ENCODE measurements at regions not wholly inside any gene's neighbourhood (a gene's known extent, or its start where the extent isn't known, plus 50 kb on each side); places are given as distances from the start of the nearest gene placed in this dataset.

GRCh38 chr6:122214605-122215318 is 184.7 kb upstream of the HSF2 start:
- DNase-seq (no peak), ATAC-seq (no peak)
- no peak overlapping the region for H3K27ac ChIP-seq
- no peak overlapping the region for H3K4me3 ChIP-seq
- TF ChIP-seq, protein P1, sequence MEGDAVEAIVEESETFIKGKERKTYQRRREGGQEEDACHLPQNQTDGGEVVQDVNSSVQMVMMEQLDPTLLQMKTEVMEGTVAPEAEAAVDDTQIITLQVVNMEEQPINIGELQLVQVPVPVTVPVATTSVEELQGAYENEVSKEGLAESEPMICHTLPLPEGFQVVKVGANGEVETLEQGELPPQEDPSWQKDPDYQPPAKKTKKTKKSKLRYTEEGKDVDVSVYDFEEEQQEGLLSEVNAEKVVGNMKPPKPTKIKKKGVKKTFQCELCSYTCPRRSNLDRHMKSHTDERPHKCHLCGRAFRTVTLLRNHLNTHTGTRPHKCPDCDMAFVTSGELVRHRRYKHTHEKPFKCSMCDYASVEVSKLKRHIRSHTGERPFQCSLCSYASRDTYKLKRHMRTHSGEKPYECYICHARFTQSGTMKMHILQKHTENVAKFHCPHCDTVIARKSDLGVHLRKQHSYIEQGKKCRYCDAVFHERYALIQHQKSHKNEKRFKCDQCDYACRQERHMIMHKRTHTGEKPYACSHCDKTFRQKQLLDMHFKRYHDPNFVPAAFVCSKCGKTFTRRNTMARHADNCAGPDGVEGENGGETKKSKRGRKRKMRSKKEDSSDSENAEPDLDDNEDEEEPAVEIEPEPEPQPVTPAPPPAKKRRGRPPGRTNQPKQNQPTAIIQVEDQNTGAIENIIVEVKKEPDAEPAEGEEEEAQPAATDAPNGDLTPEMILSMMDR (IDR thresholded peaks at IDR 0.05) = no peak
- no peaks in the 10 kb centered on the region for H3K9me3 ChIP-seq
- H3K36me3 ChIP-seq = no peaks in the 10 kb centered on the region
- H3K4me1 ChIP-seq = no peaks in the 10 kb centered on the region
- WGBS, 2 donors = 66 to 70% methylated on average over 3 of the region's 3 CpGs
- intact Hi-C loops (cut with DNase I) = no loop called here
- H3K27me3 ChIP-seq = no peaks in the 10 kb centered on the region

- Histone ChIP-seq H3K4me1 (peaks cover 0 to 5% (median 0%) of the 10 kb centered on the region in 9 donors), H3K36me3 (no peaks in the 10 kb centered on the region), H3K4me3 (no peak overlapping the region), H3K27me3 (no peaks in the 10 kb centered on the region), H3K9me3 (no peaks in the 10 kb centered on the region), H3K27ac (no peak overlapping the region)
- DNase-seq = no peak
- intact Hi-C loops (cut with DNase I) = no loop called here
- no peak for ATAC-seq
- WGBS, 2 donors = 82 to 86% methylated on average over 2 of the region's 2 CpGs
- TF ChIP-seq, protein P1 (IDR thresholded peaks at IDR 0.05) = no peak
These were observed 179.2 kb upstream of the HSF2 start for GRCh38 chr6:122220254-122220653.

DNA sequence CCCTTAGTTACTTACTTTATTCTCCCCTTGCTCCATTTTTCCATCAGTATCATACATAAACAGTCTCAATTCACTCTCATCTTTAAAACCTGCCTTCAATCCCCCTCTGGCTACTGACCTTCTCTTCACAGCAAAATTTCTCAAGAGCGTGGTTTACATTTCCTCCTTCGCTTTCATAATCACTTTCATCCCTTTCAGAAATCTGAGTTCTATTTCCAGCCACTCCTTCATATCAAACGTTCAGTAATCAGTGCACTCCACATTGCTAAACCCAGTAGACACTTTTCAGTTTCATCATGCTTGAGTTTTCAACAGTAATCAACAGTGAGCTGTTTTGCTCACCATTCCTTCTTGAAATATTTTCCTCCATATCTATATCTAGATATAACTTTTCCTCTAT is 176.7 kb upstream of the HSF2 start:
- Histone ChIP-seq H3K36me3 (no peaks in the 10 kb centered on the region), H3K4me3 (no peak overlapping the region), H3K9me3 (no peaks in the 10 kb centered on the region), H3K27me3 (no peaks in the 10 kb centered on the region), H3K4me1 (peaks cover 0 to 5% (median 0%) of the 10 kb centered on the region in 9 donors), H3K27ac (no peak overlapping the region)
- no peak for ATAC-seq
- no peak for DNase-seq
- TF ChIP-seq, protein P1 (IDR thresholded peaks at IDR 0.05) = no peak
- intact Hi-C loops (cut with DNase I) = no loop called here
- WGBS, 2 donors = 32 to 35% methylated on average over 3 of the region's 3 CpGs

DNA sequence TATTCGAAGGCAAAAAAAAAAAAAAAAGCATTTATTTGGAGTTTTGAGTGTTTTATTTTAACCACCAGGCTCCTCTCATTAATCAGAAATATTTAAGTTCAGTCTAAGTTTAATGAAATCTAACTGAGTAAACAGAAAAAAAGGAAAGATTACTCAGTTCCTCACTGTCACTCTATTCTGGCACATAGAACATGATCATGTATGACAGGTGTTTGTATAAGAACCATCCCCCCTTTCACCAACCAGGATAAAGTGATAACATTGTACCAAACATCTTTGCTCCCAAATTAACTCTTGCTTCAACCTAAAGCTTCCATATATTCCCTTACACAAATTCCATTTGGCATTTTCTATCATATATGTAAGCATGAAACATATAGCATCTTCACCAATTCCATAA is 176.2 kb upstream of the HSF2 start:
- Histone ChIP-seq H3K4me3 (no peak overlapping the region), H3K9me3 (no peaks in the 10 kb centered on the region), H3K36me3 (no peaks in the 10 kb centered on the region), H3K27me3 (no peaks in the 10 kb centered on the region), H3K27ac (no peak overlapping the region), H3K4me1 (peaks cover 0 to 5% (median 0%) of the 10 kb centered on the region in 9 donors)
- no peak for DNase-seq
- WGBS, 2 donors = 65 to 70% methylated on average over 1 of the region's 1 CpG
- TF ChIP-seq, protein P1 (IDR thresholded peaks at IDR 0.05) = no peak
- intact Hi-C loops (cut with DNase I) = no loop called here
- no peak for ATAC-seq

Measured in heart right ventricle (tissue), 16 donors.